SK-N-SH treated with all-trans-retinoic acid at 6 μM for 48 hours (cell line): ENCODE measurements at regions not wholly inside any gene's neighbourhood (a gene's known extent, or its start where the extent isn't known, plus 50 kb on each side); places are given as distances from the start of the nearest gene placed in this dataset.

Source experiments
- ATAC-seq: fragments of 200-7000 bp; cut with Tn5 transposase; 3 replicates; pipeline ENCODE4 v1.9.1; 2020; ENCODE audit warnings: mild to moderate bottlenecking, moderate library complexity
- ARNTL ChIP-seq: fragments of 450-650 bp; formaldehyde crosslinking; IDR thresholded peaks from 2 replicates; pipeline ENCODE4 v1.5.0; 2020; ENCODE audit warnings: low read depth, mild to moderate bottlenecking, moderate library complexity, borderline replicate concordance
- BACH2 ChIP-seq: fragments of 250-450 bp; sonication (Bioruptor Pico); IDR thresholded peaks from 2 replicates; pipeline ENCODE4 v1.9.0; 2021; ENCODE audit warnings: mild to moderate bottlenecking, borderline replicate concordance
- ESRRG ChIP-seq: fragments of 250-450 bp; sonication (Bioruptor Pico); IDR thresholded peaks from 2 replicates; pipeline ENCODE4 v1.6.1; 2021; ENCODE audit warnings: mild to moderate bottlenecking
- GLIS3 ChIP-seq: fragments of 250-450 bp; sonication (Bioruptor Pico); IDR thresholded peaks from 2 replicates; pipeline ENCODE4 v1.5.0; 2020; ENCODE audit warnings: mild to moderate bottlenecking, moderate library complexity
- ISL1 ChIP-seq: fragments of 250-450 bp; sonication (Bioruptor Pico); IDR thresholded peaks from 2 replicates; pipeline ENCODE4 v2.1.2; 2022; ENCODE audit warnings: mild to moderate bottlenecking, moderate library complexity
- PPARA ChIP-seq: fragments of 250-450 bp; sonication (Bioruptor Pico); IDR thresholded peaks from 2 replicates; pipeline ENCODE4 v1.5.0; 2020; ENCODE audit warnings: mild to moderate bottlenecking, borderline replicate concordance
- RARB ChIP-seq: fragments of 250-450 bp; sonication (Bioruptor Pico); IDR thresholded peaks from 2 replicates; pipeline ENCODE4 v1.8.0; 2021; ENCODE audit warnings: mild to moderate bottlenecking, moderate library complexity
- SNAI2 ChIP-seq: fragments of 250-450 bp; sonication (Bioruptor Pico); IDR thresholded peaks from 2 replicates; pipeline ENCODE4 v1.5.0; 2020; ENCODE audit warnings: mild to moderate bottlenecking, moderate library complexity
- TCF4 ChIP-seq: fragments of 250-450 bp; sonication (Bioruptor Pico); IDR thresholded peaks from 2 replicates; pipeline ENCODE4 v1.8.0; 2021; ENCODE audit warnings: mild to moderate bottlenecking, moderate library complexity, borderline replicate concordance
- TOX ChIP-seq: fragments of 250-450 bp; sonication (Bioruptor Pico); IDR thresholded peaks from 2 replicates; pipeline ENCODE4 v1.8.0; 2021; ENCODE audit warnings: mild to moderate bottlenecking, moderate library complexity, borderline replicate concordance
- ZC3H10 ChIP-seq: fragments of 250-450 bp; sonication (Bioruptor Pico); IDR thresholded peaks from 2 replicates; pipeline ENCODE4 v1.5.1; 2021; ENCODE audit warnings: mild to moderate bottlenecking, moderate library complexity
- ZFP3 ChIP-seq: fragments of 250-450 bp; sonication (Bioruptor Pico); IDR thresholded peaks from 2 replicates; pipeline ENCODE4 v1.5.0; 2020; ENCODE audit warnings: mild to moderate bottlenecking, moderate library complexity
- ZFP30 ChIP-seq: fragments of 450-650 bp; formaldehyde crosslinking; IDR thresholded peaks from 2 replicates; pipeline ENCODE4 v1.5.0; 2022; ENCODE audit warnings: mild to moderate bottlenecking, moderate library complexity
- ZNF70 ChIP-seq: fragments of 450-650 bp; formaldehyde crosslinking; IDR thresholded peaks from 2 replicates; pipeline ENCODE4 v1.5.0; 2020; ENCODE audit warnings: mild to moderate bottlenecking, moderate library complexity
- ZNF8 ChIP-seq: fragments of 450-650 bp; formaldehyde crosslinking; IDR thresholded peaks from 2 replicates; pipeline ENCODE4 v1.5.0; 2020; ENCODE audit warnings: mild to moderate bottlenecking, moderate library complexity
- TF ChIP-seq, protein P1 (sequence below): fragments of 250-450 bp; sonication (Bioruptor Pico); IDR thresholded peaks from 2 replicates; pipeline ENCODE4 v1.5.0; 2020; ENCODE audit warnings: mild to moderate bottlenecking, moderate library complexity
- TF ChIP-seq, protein P2 (sequence below): fragments of 250-450 bp; sonication (Bioruptor Pico); IDR thresholded peaks from 2 replicates; pipeline ENCODE4 v1.5.1; 2020; ENCODE audit warnings: low read depth, mild to moderate bottlenecking, moderate library complexity
- TF ChIP-seq, protein P3 (sequence below): fragments of 250-450 bp; sonication (Bioruptor Pico); IDR thresholded peaks from 2 replicates; pipeline ENCODE4 v1.8.0; 2020; ENCODE audit warnings: mild to moderate bottlenecking, moderate library complexity, borderline replicate concordance
- TF ChIP-seq, protein P4 (sequence below): fragments of 250-450 bp; sonication (Bioruptor Pico); IDR thresholded peaks from 2 replicates; pipeline ENCODE4 v1.5.1; 2021; ENCODE audit warnings: mild to moderate bottlenecking, moderate library complexity

DNA sequence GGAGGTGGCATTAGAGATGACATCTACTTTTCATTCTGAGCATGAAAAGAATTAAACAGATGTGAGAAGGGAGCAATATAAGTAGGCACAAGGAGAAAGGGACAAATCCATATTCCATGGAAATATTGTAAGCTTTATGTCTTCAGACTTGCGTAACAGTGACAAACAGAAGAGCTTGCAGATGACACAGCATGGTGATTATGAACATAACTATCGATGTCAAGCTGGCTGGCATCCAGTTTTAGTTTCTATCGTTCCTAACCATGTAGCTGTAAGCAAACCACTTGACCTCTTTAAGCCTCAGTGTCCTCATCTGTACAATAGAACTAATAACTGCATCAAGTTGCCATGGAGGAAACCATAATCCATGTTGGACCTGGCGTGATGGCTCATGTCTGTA is 246.7 kb upstream of the ADRA1B start:
- TF ChIP-seq, protein P1, sequence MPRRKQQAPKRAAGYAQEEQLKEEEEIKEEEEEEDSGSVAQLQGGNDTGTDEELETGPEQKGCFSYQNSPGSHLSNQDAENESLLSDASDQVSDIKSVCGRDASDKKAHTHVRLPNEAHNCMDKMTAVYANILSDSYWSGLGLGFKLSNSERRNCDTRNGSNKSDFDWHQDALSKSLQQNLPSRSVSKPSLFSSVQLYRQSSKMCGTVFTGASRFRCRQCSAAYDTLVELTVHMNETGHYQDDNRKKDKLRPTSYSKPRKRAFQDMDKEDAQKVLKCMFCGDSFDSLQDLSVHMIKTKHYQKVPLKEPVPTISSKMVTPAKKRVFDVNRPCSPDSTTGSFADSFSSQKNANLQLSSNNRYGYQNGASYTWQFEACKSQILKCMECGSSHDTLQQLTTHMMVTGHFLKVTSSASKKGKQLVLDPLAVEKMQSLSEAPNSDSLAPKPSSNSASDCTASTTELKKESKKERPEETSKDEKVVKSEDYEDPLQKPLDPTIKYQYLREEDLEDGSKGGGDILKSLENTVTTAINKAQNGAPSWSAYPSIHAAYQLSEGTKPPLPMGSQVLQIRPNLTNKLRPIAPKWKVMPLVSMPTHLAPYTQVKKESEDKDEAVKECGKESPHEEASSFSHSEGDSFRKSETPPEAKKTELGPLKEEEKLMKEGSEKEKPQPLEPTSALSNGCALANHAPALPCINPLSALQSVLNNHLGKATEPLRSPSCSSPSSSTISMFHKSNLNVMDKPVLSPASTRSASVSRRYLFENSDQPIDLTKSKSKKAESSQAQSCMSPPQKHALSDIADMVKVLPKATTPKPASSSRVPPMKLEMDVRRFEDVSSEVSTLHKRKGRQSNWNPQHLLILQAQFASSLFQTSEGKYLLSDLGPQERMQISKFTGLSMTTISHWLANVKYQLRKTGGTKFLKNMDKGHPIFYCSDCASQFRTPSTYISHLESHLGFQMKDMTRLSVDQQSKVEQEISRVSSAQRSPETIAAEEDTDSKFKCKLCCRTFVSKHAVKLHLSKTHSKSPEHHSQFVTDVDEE (CRISPR knock-in tag) = no peak
- TF ChIP-seq ESRRG (no peak), ISL1 (CRISPR knock-in tag) (no peak), SNAI2 (no peak), ZNF8 (CRISPR knock-in tag) (no peak), ZNF70 (CRISPR knock-in tag) (no peak), PPARA (CRISPR knock-in tag) (no peak), TCF4 (no peak), RARB (CRISPR knock-in tag) (no peak), ARNTL (CRISPR knock-in tag) (no peak), TOX (CRISPR knock-in tag) (no peak), ZFP30 (CRISPR knock-in tag) (no peak)
- TF ChIP-seq, protein P2, sequence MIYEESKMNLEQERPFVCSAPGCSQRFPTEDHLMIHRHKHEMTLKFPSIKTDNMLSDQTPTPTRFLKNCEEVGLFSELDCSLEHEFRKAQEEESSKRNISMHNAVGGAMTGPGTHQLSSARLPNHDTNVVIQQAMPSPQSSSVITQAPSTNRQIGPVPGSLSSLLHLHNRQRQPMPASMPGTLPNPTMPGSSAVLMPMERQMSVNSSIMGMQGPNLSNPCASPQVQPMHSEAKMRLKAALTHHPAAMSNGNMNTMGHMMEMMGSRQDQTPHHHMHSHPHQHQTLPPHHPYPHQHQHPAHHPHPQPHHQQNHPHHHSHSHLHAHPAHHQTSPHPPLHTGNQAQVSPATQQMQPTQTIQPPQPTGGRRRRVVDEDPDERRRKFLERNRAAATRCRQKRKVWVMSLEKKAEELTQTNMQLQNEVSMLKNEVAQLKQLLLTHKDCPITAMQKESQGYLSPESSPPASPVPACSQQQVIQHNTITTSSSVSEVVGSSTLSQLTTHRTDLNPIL (CRISPR knock-in tag) = no peak
- TF ChIP-seq, protein P3, sequence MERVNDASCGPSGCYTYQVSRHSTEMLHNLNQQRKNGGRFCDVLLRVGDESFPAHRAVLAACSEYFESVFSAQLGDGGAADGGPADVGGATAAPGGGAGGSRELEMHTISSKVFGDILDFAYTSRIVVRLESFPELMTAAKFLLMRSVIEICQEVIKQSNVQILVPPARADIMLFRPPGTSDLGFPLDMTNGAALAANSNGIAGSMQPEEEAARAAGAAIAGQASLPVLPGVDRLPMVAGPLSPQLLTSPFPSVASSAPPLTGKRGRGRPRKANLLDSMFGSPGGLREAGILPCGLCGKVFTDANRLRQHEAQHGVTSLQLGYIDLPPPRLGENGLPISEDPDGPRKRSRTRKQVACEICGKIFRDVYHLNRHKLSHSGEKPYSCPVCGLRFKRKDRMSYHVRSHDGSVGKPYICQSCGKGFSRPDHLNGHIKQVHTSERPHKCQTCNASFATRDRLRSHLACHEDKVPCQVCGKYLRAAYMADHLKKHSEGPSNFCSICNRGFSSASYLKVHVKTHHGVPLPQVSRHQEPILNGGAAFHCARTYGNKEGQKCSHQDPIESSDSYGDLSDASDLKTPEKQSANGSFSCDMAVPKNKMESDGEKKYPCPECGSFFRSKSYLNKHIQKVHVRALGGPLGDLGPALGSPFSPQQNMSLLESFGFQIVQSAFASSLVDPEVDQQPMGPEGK (CRISPR knock-in tag) = no peak

DNA sequence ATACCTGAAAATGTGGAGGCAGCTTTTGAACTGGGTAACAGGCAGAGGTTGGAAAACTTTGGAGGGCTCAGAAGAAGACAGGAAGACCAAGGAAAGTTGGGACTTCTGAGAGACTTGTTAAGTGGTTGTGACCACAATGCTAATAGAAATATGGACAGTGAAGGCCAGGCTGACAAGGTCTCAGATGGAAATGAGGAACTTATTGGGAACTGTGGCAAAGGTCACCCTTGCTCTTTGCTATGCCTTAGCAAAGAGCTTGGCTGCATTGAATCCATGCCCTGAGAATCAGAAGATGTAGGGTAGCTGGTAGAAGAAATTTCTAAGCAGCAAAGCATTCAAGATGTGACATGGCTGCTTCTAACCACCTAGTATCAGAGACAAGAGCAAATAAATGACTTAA is 244.4 kb upstream of the ADRA1B start:
- ATAC-seq = no peak
- TF ChIP-seq, protein P3 (CRISPR knock-in tag) = no peak
- TF ChIP-seq ISL1 (CRISPR knock-in tag) (no peak), ESRRG (no peak), ZFP30 (CRISPR knock-in tag) (no peak), ZFP3 (CRISPR knock-in tag) (no peak), ZC3H10 (CRISPR knock-in tag) (no peak), PPARA (CRISPR knock-in tag) (no peak), BACH2 (CRISPR knock-in tag) (no peak), ZNF70 (CRISPR knock-in tag) (no peak), RARB (CRISPR knock-in tag) (no peak), ZNF8 (CRISPR knock-in tag) (no peak), ARNTL (CRISPR knock-in tag) (no peak), GLIS3 (no peak)
- TF ChIP-seq, protein P2 (CRISPR knock-in tag) = no peak

More for the DNA sequence above, 246.7 kb upstream of the ADRA1B start:
- no peak for ATAC-seq

DNA sequence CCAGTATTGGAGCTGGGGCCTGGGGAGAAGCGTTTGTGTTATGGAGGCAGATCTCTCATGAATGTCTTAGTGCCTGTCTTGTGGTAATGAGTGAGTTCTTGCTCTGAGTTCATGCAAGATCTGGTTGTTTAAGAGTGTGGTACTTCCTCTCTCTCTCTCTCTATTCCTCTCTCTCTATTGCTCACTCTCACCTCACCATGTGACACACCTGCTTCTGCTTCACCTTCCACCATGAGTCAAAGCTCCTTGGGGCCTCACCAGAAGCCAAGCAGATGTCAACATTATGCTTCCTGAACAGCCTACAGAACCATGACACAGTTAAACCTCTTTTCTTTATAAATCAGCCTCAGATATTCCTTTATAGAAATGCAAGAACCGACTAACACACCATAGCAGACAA is 242.7 kb upstream of the ADRA1B start:
- TF ChIP-seq, protein P4, sequence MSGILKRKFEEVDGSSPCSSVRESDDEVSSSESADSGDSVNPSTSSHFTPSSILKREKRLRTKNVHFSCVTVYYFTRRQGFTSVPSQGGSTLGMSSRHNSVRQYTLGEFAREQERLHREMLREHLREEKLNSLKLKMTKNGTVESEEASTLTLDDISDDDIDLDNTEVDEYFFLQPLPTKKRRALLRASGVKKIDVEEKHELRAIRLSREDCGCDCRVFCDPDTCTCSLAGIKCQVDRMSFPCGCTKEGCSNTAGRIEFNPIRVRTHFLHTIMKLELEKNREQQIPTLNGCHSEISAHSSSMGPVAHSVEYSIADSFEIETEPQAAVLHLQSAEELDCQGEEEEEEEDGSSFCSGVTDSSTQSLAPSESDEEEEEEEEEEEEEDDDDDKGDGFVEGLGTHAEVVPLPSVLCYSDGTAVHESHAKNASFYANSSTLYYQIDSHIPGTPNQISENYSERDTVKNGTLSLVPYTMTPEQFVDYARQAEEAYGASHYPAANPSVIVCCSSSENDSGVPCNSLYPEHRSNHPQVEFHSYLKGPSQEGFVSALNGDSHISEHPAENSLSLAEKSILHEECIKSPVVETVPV = no peak
- ATAC-seq = no peak
